ENCODE measurements at regions not wholly inside any gene's neighbourhood (a gene's known extent, or its start where the extent isn't known, plus 50 kb on each side); places are given as distances from the start of the nearest gene placed in this dataset.

DNA sequence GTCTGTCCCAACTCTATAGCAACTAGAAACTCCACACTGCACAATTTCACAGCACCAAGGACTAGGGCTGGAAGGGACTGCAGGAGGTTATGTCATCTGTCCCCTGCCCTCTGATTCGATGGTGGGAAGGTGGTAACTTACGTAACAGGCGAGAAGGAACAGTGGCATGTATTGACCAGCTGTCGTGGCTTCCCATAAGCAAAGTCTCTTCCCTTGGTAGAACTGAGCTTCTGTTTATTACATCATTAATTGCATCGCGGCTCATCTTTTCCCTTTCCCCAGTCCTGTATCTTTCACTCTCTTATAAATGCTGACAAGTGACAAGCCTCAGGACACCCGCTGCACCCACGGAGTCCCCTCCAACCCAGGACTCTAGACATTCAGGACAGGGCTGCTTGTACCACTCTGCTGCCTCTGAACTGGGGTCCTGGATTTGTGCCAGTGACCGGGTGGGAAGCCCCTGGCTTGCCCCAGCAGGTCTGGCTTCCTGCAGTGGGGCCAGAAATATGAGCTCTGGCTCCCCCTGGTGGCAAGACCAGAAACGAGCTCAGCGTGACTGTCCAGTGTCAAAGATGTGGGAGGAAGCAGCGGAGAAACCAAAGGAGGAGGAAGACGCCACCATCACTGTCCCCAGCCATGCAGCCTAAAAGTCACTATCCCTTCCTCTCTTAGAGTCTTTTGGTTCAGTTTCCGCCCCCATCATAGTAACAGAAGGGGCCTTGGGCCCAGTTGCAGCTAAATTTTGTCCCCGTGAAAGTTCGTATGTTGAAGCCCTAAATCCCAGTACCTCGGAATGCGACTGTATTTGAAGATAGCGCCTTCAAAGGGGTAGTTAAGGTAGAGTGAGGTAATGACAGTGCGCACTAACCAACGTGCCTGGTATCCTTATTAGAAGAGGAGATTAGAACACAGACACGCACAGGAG, 84.5 kb downstream of the ISX start:
- TF ChIP-seq, protein P1, sequence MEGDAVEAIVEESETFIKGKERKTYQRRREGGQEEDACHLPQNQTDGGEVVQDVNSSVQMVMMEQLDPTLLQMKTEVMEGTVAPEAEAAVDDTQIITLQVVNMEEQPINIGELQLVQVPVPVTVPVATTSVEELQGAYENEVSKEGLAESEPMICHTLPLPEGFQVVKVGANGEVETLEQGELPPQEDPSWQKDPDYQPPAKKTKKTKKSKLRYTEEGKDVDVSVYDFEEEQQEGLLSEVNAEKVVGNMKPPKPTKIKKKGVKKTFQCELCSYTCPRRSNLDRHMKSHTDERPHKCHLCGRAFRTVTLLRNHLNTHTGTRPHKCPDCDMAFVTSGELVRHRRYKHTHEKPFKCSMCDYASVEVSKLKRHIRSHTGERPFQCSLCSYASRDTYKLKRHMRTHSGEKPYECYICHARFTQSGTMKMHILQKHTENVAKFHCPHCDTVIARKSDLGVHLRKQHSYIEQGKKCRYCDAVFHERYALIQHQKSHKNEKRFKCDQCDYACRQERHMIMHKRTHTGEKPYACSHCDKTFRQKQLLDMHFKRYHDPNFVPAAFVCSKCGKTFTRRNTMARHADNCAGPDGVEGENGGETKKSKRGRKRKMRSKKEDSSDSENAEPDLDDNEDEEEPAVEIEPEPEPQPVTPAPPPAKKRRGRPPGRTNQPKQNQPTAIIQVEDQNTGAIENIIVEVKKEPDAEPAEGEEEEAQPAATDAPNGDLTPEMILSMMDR (IDR thresholded peaks at IDR 0.05): peak; percentile 33 to 46 (median 42)
- no peak for TF ChIP-seq POLR2A (IDR thresholded peaks at IDR 0.05)
